ENCODE measurements at regions not wholly inside any gene's neighbourhood (a gene's known extent, or its start where the extent isn't known, plus 50 kb on each side); places are given as distances from the start of the nearest gene placed in this dataset.

GRCh38 chr7:68306692-68307107 is 1291.6 kb upstream of the AUTS2 start:
- 83% methylated on average over 3 of the region's 3 CpGs for WGBS

DNA sequence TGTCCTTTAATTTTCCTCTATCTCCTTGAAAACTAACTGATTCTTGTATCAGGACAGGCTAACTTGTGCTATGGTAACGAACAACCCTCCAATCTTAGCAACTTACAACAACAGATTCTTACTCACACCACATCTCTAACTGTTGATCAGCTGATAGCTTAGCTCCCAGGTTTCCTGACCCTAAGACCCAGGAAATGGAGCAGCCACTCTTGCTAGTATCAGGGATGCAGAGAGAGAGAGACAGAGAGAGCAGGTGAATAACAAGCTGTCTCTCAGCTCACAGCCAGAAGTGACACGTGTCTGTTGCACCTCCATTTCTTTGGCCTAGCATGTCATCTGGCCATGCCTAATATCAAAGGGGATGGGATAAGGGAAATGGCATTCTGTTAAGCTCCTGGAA is 1289.0 kb upstream of the AUTS2 start:
- Histone ChIP-seq H3K4me1 (ENCODE audit: insufficient read depth, low read length) (no peaks in the 10 kb centered on the region), H3K4me3 (ENCODE audit: low read length) (no peak overlapping the region), H3K9me3 (ENCODE audit: insufficient read depth, low read depth, low read length) (no peaks in the 10 kb centered on the region), H3K36me3 (ENCODE audit: insufficient read depth, low read length) (no peaks in the 10 kb centered on the region), H3K27ac (ENCODE audit: low read depth, low read length) (no peak overlapping the region), H3K9ac (ENCODE audit: low read depth, low read length) (no peak overlapping the region), H3K27me3 (ENCODE audit: insufficient read depth, low read length) (no peaks in the 10 kb centered on the region)
- WGBS: 88% methylated on average over 2 of the region's 2 CpGs

More at GRCh38 chr7:68306692-68307107, 1291.6 kb upstream of the AUTS2 start:
- Histone ChIP-seq H3K36me3 (ENCODE audit: insufficient read depth, low read length) (no peaks in the 10 kb centered on the region), H3K27me3 (ENCODE audit: insufficient read depth, low read length) (no peaks in the 10 kb centered on the region), H3K9ac (ENCODE audit: low read depth, low read length) (no peak overlapping the region), H3K27ac (ENCODE audit: low read depth, low read length) (no peak overlapping the region), H3K4me1 (ENCODE audit: insufficient read depth, low read length) (no peaks in the 10 kb centered on the region), H3K4me3 (ENCODE audit: low read length) (no peak overlapping the region), H3K9me3 (ENCODE audit: insufficient read depth, low read depth, low read length) (no peaks in the 10 kb centered on the region)

DNA sequence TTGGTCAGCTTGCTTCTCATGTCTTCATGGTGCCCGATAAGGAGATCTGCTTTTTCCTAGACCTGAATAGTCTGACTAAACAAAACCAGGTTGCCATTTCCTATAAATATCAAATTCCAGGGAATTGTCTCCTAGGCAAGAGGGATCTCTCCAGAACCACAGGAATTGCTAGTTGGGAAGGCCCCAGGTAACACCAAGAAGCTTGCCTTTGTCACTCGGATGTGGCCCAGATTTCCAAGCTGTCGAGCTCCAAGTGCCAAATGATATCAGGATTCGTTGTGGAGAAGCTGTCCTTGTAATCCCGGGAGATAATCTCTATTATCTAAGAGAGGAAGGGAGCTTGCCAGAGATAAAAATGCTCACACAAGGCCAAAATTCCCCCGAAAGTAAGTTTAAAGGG is 1288.5 kb upstream of the AUTS2 start:
- Histone ChIP-seq H3K4me1 (ENCODE audit: insufficient read depth, low read length) (no peaks in the 10 kb centered on the region), H3K9ac (ENCODE audit: low read depth, low read length) (no peak overlapping the region), H3K4me3 (ENCODE audit: low read length) (no peak overlapping the region), H3K9me3 (ENCODE audit: insufficient read depth, low read depth, low read length) (no peaks in the 10 kb centered on the region), H3K36me3 (ENCODE audit: insufficient read depth, low read length) (no peaks in the 10 kb centered on the region), H3K27ac (ENCODE audit: low read depth, low read length) (no peak overlapping the region), H3K27me3 (ENCODE audit: insufficient read depth, low read length) (no peaks in the 10 kb centered on the region)
- WGBS: 86% methylated on average over 6 of the region's 6 CpGs

DNA sequence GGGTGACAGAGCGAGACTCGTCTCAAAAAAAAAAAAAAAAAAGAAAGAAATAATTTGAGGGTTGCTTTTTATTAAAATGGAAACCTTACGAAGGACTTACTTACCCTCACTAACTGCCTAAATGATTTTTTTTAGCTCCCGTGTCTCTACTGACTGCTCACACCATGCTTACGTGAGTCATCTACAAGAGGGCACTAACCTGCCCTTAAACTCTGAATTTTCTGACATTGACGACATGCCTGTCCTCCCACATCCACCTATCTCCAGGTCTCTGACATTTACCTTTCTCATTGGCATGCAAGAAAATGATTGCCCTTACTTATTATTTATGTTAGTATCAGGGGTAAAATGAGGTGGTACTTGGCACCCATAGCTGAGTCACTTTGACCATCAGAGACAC is 1286.3 kb upstream of the AUTS2 start:
- no peaks in the 10 kb centered on the region for H3K27me3 ChIP-seq (ENCODE audit: insufficient read depth, low read length)
- 0 out of 2 replicates have a peak, but pooled peaks cover 5% of the 10 kb centered on the region for H3K9me3 ChIP-seq (ENCODE audit: insufficient read depth, low read depth, low read length)
- WGBS: 94% methylated on average over 5 of the region's 6 CpGs
- H3K27ac ChIP-seq (ENCODE audit: low read depth, low read length): no peak overlapping the region
- no peak overlapping the region for H3K4me3 ChIP-seq (ENCODE audit: low read length)
- no peak overlapping the region for H3K9ac ChIP-seq (ENCODE audit: low read depth, low read length)
- H3K4me1 ChIP-seq (ENCODE audit: insufficient read depth, low read length): no peaks in the 10 kb centered on the region
- no peaks in the 10 kb centered on the region for H3K36me3 ChIP-seq (ENCODE audit: insufficient read depth, low read length)

- Histone ChIP-seq H3K9ac (ENCODE audit: low read depth, low read length) (no peak overlapping the region), H3K27ac (ENCODE audit: low read depth, low read length) (no peak overlapping the region), H3K4me3 (ENCODE audit: low read length) (no peak overlapping the region), H3K36me3 (ENCODE audit: insufficient read depth, low read length) (no peaks in the 10 kb centered on the region), H3K27me3 (ENCODE audit: insufficient read depth, low read length) (no peaks in the 10 kb centered on the region), H3K9me3 (ENCODE audit: insufficient read depth, low read depth, low read length) (0 out of 2 replicates have a peak, but pooled peaks cover 5% of the 10 kb centered on the region), H3K4me1 (ENCODE audit: insufficient read depth, low read length) (no peaks in the 10 kb centered on the region)
- whole genome bisulfite sequencing: 85% methylated on average over 4 of the region's 4 CpGs
These were observed 1284.5 kb upstream of the AUTS2 start for GRCh38 chr7:68313806-68314205.

DNA sequence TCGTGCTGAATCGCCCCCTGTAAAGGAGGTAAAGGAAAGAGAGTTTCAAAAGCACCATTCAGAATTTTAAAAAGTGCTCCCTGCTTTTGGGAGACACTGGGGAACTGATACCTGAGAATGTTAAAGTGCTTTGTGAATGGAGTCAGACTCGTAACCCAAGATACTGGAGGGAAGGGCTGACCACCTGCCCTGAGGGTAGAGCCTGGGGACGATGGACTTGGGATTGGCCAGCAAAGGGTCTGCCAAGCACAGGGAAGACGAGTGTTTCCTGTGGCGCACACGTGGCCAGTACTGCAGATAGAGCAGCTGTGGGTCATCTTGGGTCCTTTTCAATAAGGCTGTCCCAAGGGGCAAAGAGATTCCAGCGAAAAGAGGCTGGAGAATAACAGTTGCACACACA is 1284.1 kb upstream of the AUTS2 start:
- WGBS: 80% methylated on average over 8 of the region's 8 CpGs
- Histone ChIP-seq H3K9ac (ENCODE audit: low read depth, low read length) (no peak overlapping the region), H3K4me1 (ENCODE audit: insufficient read depth, low read length) (no peaks in the 10 kb centered on the region), H3K9me3 (ENCODE audit: insufficient read depth, low read depth, low read length) (0 out of 2 replicates have a peak, but pooled peaks cover 5% of the 10 kb centered on the region), H3K27me3 (ENCODE audit: insufficient read depth, low read length) (no peaks in the 10 kb centered on the region), H3K36me3 (ENCODE audit: insufficient read depth, low read length) (no peaks in the 10 kb centered on the region), H3K4me3 (ENCODE audit: low read length) (no peak overlapping the region), H3K27ac (ENCODE audit: low read depth, low read length) (no peak overlapping the region)

GRCh38 chr7:68317476-68317875 is 1280.8 kb upstream of the AUTS2 start:
- WGBS: 97% methylated on average over 3 of the region's 3 CpGs
- 0 out of 2 replicates have a peak, but pooled peaks cover 5% of the 10 kb centered on the region for H3K9me3 ChIP-seq (ENCODE audit: insufficient read depth, low read depth, low read length)
- no peaks in the 10 kb centered on the region for H3K27me3 ChIP-seq (ENCODE audit: insufficient read depth, low read length)
- no peak overlapping the region for H3K4me3 ChIP-seq (ENCODE audit: low read length)
- H3K9ac ChIP-seq (ENCODE audit: low read depth, low read length): no peak overlapping the region
- no peak overlapping the region for H3K27ac ChIP-seq (ENCODE audit: low read depth, low read length)
- H3K4me1 ChIP-seq (ENCODE audit: insufficient read depth, low read length): no peaks in the 10 kb centered on the region
- no peaks in the 10 kb centered on the region for H3K36me3 ChIP-seq (ENCODE audit: insufficient read depth, low read length)

DNA sequence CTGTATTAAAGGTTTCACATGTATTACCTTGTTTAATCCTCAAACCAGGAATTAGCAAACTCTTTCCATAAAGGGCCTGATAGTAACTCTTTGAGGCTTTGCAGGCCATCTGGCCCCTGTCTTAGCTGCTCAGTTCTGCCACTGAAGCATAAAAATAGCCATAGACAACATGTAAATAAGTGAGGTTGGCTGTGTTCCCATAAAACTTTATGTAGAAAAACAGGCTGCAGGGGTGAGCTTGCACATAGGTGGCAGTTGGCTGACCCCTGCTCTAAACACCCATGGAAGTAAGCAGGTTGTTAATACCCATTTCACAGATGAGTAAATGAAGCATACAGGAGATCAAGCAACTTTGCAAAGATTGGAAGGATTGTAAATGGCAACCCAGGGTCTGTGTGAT is 1279.2 kb upstream of the AUTS2 start:
- Histone ChIP-seq H3K27ac (ENCODE audit: low read depth, low read length) (no peak overlapping the region), H3K9ac (ENCODE audit: low read depth, low read length) (no peak overlapping the region), H3K27me3 (ENCODE audit: insufficient read depth, low read length) (no peaks in the 10 kb centered on the region), H3K36me3 (ENCODE audit: insufficient read depth, low read length) (no peaks in the 10 kb centered on the region), H3K9me3 (ENCODE audit: insufficient read depth, low read depth, low read length) (0 out of 2 replicates have a peak, but pooled peaks cover 5% of the 10 kb centered on the region), H3K4me3 (ENCODE audit: low read length) (no peak overlapping the region), H3K4me1 (ENCODE audit: insufficient read depth, low read length) (no peaks in the 10 kb centered on the region)

GRCh38 chr7:68321076-68321639 is 1277.1 kb upstream of the AUTS2 start:
- Histone ChIP-seq H3K9ac (ENCODE audit: low read depth, low read length) (no peak overlapping the region), H3K4me3 (ENCODE audit: low read length) (no peak overlapping the region), H3K27me3 (ENCODE audit: insufficient read depth, low read length) (no peaks in the 10 kb centered on the region), H3K27ac (ENCODE audit: low read depth, low read length) (no peak overlapping the region), H3K4me1 (ENCODE audit: insufficient read depth, low read length) (no peaks in the 10 kb centered on the region), H3K36me3 (ENCODE audit: insufficient read depth, low read length) (no peaks in the 10 kb centered on the region), H3K9me3 (ENCODE audit: insufficient read depth, low read depth, low read length) (no peaks in the 10 kb centered on the region)
- WGBS: 88% methylated on average over 4 of the region's 4 CpGs

DNA sequence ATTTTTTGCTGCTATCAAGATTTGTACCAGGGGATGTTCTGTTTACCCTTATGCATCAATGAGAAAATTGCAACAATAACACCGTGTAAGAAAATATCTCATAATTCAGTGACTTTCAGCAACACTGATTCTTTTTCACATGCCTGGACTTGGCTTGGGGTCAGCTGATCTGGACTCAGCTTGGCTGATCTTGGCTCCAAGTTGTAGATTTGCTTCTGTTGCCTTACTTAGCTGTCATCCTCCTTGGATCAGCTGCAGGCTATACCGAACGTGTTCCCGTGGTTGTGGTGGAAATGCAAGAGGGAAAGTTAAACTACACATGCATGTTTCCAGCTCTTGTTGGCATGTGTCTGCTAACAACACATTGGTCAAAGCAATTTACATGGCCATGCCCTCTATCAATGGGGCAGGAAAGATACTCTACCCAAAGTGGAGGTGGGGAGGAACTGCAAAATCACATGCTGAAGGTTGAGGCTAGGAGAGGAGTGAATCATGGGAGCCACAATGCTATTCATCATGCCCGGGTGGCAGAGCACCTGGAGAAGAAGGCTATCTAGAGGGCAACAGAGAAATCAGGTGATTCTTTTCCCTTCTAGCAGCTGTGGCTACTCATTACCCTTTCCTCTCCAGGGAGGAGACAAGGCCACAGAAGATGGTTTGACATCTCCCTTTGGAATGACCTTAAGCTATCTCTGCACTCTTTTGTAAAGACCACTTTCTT is 1276.3 kb upstream of the AUTS2 start:
- Histone ChIP-seq H3K4me1 (ENCODE audit: insufficient read depth, low read length) (no peaks in the 10 kb centered on the region), H3K9ac (ENCODE audit: low read depth, low read length) (no peak overlapping the region), H3K27ac (ENCODE audit: low read depth, low read length) (no peak overlapping the region), H3K36me3 (ENCODE audit: insufficient read depth, low read length) (no peaks in the 10 kb centered on the region), H3K4me3 (ENCODE audit: low read length) (no peak overlapping the region), H3K9me3 (ENCODE audit: insufficient read depth, low read depth, low read length) (0 out of 2 replicates have a peak, but pooled peaks cover 4% of the 10 kb centered on the region), H3K27me3 (ENCODE audit: insufficient read depth, low read length) (no peaks in the 10 kb centered on the region)
- WGBS: 96% methylated on average over 5 of the region's 5 CpGs

- H3K4me1 ChIP-seq (ENCODE audit: insufficient read depth, low read length): no peaks in the 10 kb centered on the region
- over 99% methylated on average over 4 of the region's 6 CpGs for WGBS
- H3K27me3 ChIP-seq (ENCODE audit: insufficient read depth, low read length): no peaks in the 10 kb centered on the region
- no peak overlapping the region for H3K27ac ChIP-seq (ENCODE audit: low read depth, low read length)
- no peak overlapping the region for H3K4me3 ChIP-seq (ENCODE audit: low read length)
- H3K9ac ChIP-seq (ENCODE audit: low read depth, low read length): no peak overlapping the region
- peaks cover 4% of the 10 kb centered on the region; the same call in 1 of the 2 replicates for H3K9me3 ChIP-seq (ENCODE audit: insufficient read depth, low read depth, low read length)
- H3K36me3 ChIP-seq (ENCODE audit: insufficient read depth, low read length): no peaks in the 10 kb centered on the region
These were observed 1273.7 kb upstream of the AUTS2 start for GRCh38 chr7:68324621-68325020.
